SW480 (cell line): ENCODE measurements at regions not wholly inside any gene's neighbourhood (a gene's known extent, or its start where the extent isn't known, plus 50 kb on each side); places are given as distances from the start of the nearest gene placed in this dataset.
A peak's percentile ranks its signal among the peaks of the same experiment; 100 is the strongest.

ENCODE experiments used
- DNase-seq: peaks from one replicate; pipeline ENCODE4 v3.0.0-alpha.2; 2016; ENCODE audit warnings: low spot score

GRCh38 chr1:48052923-48053291 lies 55.7 kb upstream of the TRABD2B start:
- DNase-seq, result no peak

GRCh38 chr1:48051466-48052126 lies 54.4 kb upstream of the TRABD2B start:
- peak; percentile 86 for DNase-seq

GRCh38 chr1:48049823-48050535 lies 52.8 kb upstream of the TRABD2B start:
- DNase-seq, result no peak

- no peak for DNase-seq
Observed at GRCh38 chr1:48048980-48049379, 51.8 kb upstream of the TRABD2B start.

GRCh38 chr1:48048064-48048463 lies 50.9 kb upstream of the TRABD2B start:
- no peak for DNase-seq

- DNase-seq, result no peak
Observed at GRCh38 chr1:48047116-48047515, 49.9 kb upstream of the TRABD2B start.
